ENCODE measurements at regions not wholly inside any gene's neighbourhood (a gene's known extent, or its start where the extent isn't known, plus 50 kb on each side); places are given as distances from the start of the nearest gene placed in this dataset.

DNA sequence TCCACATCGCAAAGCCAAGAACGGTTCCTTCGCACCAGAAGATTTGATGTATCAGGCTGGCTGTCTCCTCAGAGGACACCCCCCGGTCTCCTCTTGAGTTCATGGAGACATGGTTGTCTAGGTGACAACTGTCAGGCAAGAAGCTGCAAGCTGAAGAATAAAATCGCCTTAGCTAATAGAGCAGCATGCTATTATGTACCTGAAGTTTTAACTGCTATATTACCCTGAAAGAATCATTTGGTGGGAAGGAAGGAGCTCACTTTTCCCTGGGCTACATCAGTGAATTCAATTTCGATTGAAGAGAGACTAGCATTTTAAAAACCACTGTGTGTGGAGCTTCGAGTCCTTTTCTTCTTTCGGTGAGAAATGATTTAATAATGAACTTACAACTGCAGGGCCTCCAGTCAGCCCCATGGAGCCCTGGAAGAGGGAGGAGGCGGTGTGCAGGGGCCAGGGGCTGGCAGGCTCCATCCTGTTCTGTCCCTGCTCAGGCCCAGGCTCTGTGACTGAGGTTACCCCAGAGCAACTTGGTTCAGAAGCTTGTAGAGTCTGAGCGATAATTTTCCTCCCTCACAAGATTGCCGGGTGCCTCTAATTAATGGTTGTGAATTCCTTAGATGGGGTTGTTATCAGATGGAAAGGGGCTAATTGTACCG is 191.3 kb downstream of the MID1IP1 start:
- no peak for DNase-seq

DNA sequence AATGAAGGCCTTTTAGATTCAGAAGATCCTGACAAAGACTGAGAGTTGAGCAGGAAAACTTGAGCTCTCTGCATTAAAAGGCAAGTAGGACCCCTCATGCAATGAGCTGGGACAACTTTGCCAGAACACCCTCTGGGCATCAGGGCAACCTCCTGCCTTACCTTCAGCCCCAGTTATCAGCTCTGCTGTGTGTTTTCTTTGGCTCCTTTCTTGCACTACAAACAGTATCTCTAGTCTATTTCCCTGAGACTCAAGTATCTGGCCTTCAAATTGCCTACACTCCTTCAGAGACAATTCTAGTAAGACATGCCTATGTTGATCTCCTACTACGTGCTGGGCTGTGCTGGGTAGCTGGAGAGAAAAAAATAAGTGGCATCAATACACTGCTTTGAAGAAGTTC is 192.2 kb downstream of the MID1IP1 start:
- no peak for DNase-seq

- DNase-seq, result no peak
Measured at GRCh38 chrX:38999099-38999498, 197.8 kb downstream of the MID1IP1 start.

GRCh38 chrX:38999967-39000745 is 198.9 kb downstream of the MID1IP1 start:
- no peak for DNase-seq

GRCh38 chrX:39000802-39001201 is 199.5 kb downstream of the MID1IP1 start:
- DNase-seq, result no peak

GRCh38 chrX:39002466-39002865 is 201.2 kb downstream of the MID1IP1 start:
- no peak for DNase-seq

DNA sequence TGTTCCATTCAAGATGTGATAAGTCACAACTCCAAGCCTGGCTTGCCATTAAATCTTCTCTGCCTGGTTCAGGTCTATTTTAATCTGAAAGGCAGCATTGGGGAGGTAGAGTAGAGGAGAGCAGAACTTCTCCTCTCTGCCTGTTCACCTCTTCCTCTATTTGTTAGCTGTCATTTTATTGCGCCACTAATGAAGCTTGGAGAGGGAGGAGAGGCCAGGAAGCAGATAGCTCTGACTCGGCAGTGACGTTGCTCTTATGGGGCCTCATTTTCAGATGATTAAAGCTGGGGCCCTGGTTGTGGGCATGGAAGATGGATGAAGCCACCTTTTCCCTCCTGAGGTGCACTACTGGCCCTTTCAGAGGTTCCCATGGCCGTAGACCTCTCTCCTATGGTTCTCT is 207.3 kb downstream of the MID1IP1 start:
- no peak for DNase-seq

- DNase-seq, result no peak
Measured at GRCh38 chrX:39011454-39012221, 210.4 kb downstream of the MID1IP1 start.

- no peak for DNase-seq
Measured at GRCh38 chrX:39012621-39013111, 211.4 kb downstream of the MID1IP1 start.

DNA sequence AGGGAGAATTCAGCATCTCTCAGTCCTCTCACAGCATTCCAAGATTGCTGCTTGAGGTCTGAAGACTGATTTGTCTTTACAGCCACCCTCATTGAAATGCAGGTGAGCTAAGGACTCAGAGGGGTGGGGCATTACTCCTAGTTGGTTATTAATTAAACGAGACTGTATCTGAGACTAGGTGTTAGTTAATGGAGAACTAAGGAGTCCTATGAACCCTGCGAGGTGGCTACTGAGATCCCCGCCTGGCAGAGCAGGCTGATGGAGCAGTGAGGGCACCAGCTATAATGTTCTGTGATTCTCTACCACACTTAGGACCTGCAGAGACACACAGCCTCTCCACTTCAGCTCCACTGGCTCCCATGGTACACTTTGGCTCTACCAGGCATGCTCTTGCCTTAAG is 215.3 kb downstream of the MID1IP1 start:
- DNase-seq, result no peak

DNA sequence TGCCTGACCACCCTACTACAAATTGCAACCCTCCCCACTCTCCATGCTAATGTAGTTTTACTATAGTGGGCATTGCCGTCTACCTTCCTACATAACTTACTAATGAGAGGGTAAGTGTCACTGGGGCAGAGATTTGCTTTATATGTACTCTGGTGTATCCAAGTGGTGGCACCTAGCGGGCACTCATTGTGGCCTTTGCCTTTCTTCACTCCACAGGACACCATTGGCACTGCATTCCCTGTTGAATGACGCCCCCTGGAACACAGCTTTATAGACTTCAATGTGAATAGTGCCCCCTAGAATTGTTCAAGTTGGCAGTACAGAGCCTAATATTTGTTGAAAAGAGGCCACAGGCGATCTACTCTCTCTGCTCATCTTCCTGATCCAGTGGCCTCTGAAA is 215.8 kb downstream of the MID1IP1 start:
- no peak for DNase-seq

DNA sequence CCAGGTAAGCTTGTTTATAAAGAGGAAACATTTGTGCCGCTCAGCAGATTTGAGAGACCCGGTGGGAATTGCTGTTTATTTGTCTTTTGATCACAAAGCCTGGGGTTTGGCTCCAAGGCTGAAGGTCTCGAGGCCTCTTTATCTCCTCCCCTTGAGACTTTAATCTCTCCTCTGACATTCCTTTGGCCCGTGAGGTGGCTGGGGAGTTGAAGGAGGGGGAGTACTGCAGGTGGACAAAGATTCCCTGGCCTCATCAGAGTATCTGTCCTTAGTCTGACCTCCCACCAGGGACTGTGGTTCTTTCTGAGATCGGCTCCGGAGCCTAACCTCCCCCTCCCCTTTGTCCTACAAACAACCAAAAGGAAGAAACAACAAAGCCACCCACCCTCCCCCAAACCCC is 216.5 kb downstream of the MID1IP1 start:
- DNase-seq, result no peak

GRCh38 chrX:39018541-39018940 is 217.3 kb downstream of the MID1IP1 start:
- DNase-seq, result no peak

GRCh38 chrX:39019056-39019455 is 217.8 kb downstream of the MID1IP1 start:
- DNase-seq, result no peak

DNA sequence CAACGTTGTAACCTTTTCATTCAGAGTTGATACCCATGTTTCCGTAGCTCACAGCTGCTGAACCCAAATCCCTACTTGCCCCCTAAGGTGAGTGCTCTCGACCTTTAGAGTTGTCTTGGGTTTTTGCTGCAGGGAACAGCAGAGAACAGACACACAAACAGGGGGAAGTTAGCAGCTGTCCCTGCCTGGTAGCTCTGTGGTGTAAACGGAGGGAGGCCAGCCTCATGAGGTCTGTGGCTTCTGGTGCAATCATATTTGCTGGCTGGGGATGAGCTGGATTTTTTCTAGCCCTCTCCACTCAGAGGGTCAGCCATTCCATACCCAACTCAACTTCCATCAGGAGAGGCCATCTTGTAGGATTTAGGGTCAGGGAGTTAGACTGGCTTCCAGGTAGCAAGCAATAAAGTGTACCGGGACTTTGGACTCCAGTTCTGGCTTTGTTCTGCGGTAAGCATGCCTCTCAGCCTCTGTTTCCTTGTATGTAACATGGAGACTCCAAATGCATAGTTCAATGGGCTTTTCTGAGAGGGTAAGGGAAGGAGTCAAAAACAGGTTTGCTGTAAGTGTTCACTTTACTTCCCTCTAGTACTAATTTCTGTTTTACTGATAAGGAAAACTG is 218.9 kb downstream of the MID1IP1 start:
- no peak for DNase-seq

DNA sequence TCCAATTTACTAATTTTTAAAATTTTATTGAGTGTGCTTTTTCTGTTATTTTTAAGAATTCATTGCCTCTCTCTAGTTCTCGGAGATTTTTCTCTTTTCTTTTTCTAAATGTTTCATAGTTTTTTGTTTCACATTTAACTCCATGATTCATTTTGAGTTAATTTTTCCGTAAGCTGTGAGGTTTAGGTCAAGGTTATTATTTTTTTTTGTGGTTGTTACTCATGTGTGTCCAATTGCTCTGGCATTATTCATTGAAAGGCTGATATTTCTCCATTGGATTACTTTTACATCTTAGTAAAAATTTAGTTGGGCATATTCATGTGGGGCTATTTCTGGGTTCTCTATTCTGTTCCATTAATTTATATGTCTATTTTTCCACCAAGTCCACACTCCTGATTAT is 220.8 kb downstream of the MID1IP1 start:
- no peak for DNase-seq

DNA sequence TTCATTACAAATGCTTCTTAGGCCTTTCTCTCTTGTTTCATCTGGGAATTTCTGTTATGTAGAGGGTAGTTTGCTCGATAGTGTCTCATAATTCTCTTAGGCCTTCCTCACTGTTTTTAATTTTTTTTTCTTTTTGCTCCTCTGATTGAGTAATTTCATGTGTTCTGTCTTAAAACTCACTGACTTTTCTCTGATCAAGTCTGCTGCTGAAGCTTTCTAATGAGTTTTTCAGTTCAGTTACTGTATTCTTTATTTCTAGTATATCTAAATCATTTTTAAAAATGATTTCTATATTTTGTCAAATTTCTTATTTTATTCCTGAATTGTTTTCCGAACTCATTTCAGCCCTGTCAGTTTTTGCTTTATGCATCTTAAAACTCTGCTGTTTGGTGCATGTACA is 228.0 kb downstream of the MID1IP1 start:
- DNase-seq, result no peak

GRCh38 chrX:39030636-39031035 is 229.4 kb downstream of the MID1IP1 start:
- DNase-seq, result no peak

- no peak for DNase-seq
Measured at GRCh38 chrX:39039890-39040289, 238.6 kb downstream of the MID1IP1 start.

DNA sequence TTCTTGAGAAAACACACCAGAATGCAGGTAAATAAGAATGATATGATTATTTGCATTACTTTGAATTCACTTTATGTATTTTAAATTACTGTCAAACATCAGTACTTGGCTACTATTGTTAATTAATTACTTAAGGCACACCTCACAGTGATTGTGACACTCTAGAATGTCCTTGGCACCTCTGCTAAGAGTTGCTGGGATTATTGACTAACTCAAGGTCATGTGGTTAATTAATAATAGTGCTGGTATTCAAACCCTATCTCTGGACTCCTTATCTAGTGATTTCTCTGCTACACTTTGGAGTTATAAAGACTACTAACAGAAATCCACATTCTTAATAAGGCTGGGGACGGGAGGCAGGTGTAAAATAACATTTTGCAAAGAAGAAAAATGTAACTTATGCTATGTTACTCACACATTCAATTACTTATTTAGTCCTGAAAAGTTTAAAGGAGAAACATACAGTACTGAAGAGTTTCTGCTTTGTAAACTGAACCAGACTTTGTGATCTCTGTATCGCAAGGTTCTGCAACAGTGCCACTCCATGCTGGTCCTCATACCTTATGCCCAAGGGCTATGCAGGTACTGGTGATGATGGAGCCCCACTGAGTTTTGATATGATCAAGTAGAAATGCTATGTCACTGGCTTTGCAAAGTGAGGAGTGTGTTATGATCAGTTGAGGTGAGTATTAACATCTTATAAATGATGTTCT is 242.7 kb downstream of the MID1IP1 start:
- no peak for DNase-seq

DNA sequence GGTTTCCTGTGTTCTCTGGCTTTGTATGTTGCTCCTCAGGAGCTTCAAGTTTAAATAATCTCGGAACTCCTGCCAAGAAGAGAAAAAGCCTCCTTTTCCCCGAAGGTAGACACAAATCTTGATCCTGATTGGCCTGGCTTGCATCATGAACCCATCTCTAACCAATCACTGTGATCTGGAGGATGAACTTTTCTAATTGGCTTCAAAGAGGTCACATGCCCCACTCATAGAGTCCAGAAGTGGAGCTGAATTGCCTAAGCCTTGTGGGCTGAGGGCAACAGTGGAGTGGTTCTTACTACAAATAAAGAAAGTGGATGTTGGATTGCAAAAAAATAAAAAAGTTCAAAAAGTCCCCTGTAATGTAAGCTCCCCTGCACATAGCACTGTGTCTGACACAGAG is 245.9 kb downstream of the MID1IP1 start:
- no peak for DNase-seq

GRCh38 chrX:39049975-39050374 is 248.7 kb downstream of the MID1IP1 start:
- no peak for DNase-seq

DNA sequence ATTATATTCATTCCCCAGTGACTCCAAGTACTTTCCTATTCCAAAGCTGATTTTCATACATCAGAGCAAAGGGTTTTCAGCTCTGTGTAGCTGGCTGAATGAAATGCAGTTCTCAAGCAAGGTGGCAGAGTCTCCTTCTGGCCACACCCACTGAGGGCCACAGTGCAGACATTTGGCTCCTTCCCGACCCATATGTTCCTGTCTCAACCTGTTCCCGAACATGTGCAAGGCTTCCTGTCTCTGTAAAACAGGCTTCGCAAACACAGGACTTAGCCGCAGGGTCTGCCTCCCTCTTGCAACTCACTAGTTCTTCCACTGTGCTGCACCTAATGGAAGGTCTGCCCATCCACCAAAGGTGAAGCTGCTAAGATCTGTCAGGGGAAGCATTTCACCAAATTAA is 249.2 kb downstream of the MID1IP1 start:
- no peak for DNase-seq

Data from NCI-H2171 (cell line).